OCI-LY7 (cell line): ENCODE measurements at regions not wholly inside any gene's neighbourhood (a gene's known extent, or its start where the extent isn't known, plus 50 kb on each side); places are given as distances from the start of the nearest gene placed in this dataset.

ENCODE experiments used
- BruUV-seq: library from RNA; stranded (reverse); fragments of 400-500 nt; replicated peaks from 2 replicates; lab custom pipeline; 2021; lab: Mats Ljungman, UMichigan
- CTCF ChIA-PET: fragments of 300-600 bp; sonication (Branson Sonifier 250); formaldehyde crosslinking; loops from one replicate; lab custom pipeline; 2022; ENCODE audit warnings: antibody characterized with exemption; ENCODE audit not compliant: unreplicated experiment; lab: Charles Lee
- POLR2A ChIA-PET: fragments of 300-600 bp; sonication (Branson Sonifier 250); formaldehyde crosslinking; loops from one replicate; lab custom pipeline; 2022; ENCODE audit warnings: antibody characterized with exemption; lab: Charles Lee
- DNase-seq: peaks from one replicate; pipeline ENCODE4 v3.0.0-alpha.2; 2015; ENCODE audit warnings: low spot score
- H2AFZ ChIP-seq: fragments of 200-600 bp; sonication (generic), shearing (Covaris generic); 2 replicates; pipeline ENCODE4 v1.6.1; 2014; ENCODE audit warnings: mild to moderate bottlenecking, antibody characterized with exemption, low read length, moderate library complexity
- H3K27ac ChIP-seq: fragments of 200-600 bp; sonication (generic); 2 replicates; pipeline ENCODE4 v1.5.1; 2014; ENCODE audit warnings: mixed run types, low read depth, mild to moderate bottlenecking, moderate library complexity, low read length, inconsistent platforms; ENCODE audit not compliant: poor library complexity, severe bottlenecking
- H3K36me3 ChIP-seq: fragments of 200-600 bp; sonication (generic); 2 replicates; pipeline ENCODE4 v1.6.1; 2014; ENCODE audit warnings: mild to moderate bottlenecking, antibody characterized with exemption, low read length, moderate library complexity, mixed read lengths; ENCODE audit not compliant: insufficient read depth
- H3K4me1 ChIP-seq: fragments of 200-600 bp; sonication (generic); 2 replicates; pipeline ENCODE4 v1.5.1; 2014; ENCODE audit warnings: mild to moderate bottlenecking, low read length; ENCODE audit not compliant: insufficient read depth, poor library complexity, severe bottlenecking
- H3K4me2 ChIP-seq: fragments of 200-600 bp; sonication (generic); 2 replicates; pipeline ENCODE4 v1.6.1; 2014; ENCODE audit warnings: mild to moderate bottlenecking, low read length
- H3K4me3 ChIP-seq: fragments of 200-600 bp; sonication (generic); 2 replicates; pipeline ENCODE4 v1.5.1; 2014; ENCODE audit warnings: mild to moderate bottlenecking, low read depth, low read length; ENCODE audit not compliant: poor library complexity, severe bottlenecking
- H3K79me2 ChIP-seq: fragments of 200-600 bp; sonication (generic); 2 replicates; pipeline ENCODE4 v1.6.1; 2016; ENCODE audit warnings: low read depth, mild to moderate bottlenecking, low read length, moderate library complexity, mixed read lengths; ENCODE audit not compliant: insufficient read depth
- H3K9me2 ChIP-seq: fragments of 200-600 bp; sonication (generic); 2 replicates; pipeline ENCODE4 v1.6.1; 2016; ENCODE audit warnings: mild to moderate bottlenecking, low read length, mixed read lengths; ENCODE audit not compliant: insufficient read depth
- H3K9me3 ChIP-seq: fragments of 200-600 bp; sonication (generic); 2 replicates; pipeline ENCODE4 v1.6.1; 2014; ENCODE audit warnings: mild to moderate bottlenecking, mixed run types, low read length, mixed read lengths
- H4K20me1 ChIP-seq: fragments of 200-600 bp; sonication (generic); 2 replicates; pipeline ENCODE4 v1.6.1; 2014; ENCODE audit warnings: mild to moderate bottlenecking, antibody characterized with exemption, low read length, moderate library complexity, mixed read lengths; ENCODE audit not compliant: insufficient read depth
- EZH2phosphoT487 ChIP-seq: fragments of 200-600 bp; sonication (generic); IDR thresholded peaks from 2 replicates; pipeline ENCODE4 v1.6.1; 2018; ENCODE audit warnings: low read depth, borderline replicate concordance, mild to moderate bottlenecking, mixed run types, antibody characterized with exemption, low read length, moderate library complexity, mixed read lengths
- intact Hi-C: fragments of 100-400 bp; cut with micrococcal nuclease; formaldehyde crosslinking; loops from one replicate; pipeline ENCODE4 v1.10.0; 2022; ENCODE audit not compliant: unreplicated experiment
- TF ChIP-seq, protein P1 (sequence below): fragments of 200-600 bp; sonication (generic); conservative IDR thresholded peaks from 2 replicates; pipeline ENCODE4 v1.5.1; 2014; ENCODE audit warnings: mild to moderate bottlenecking, antibody characterized with exemption, low read length, moderate library complexity, mixed read lengths

DNA sequence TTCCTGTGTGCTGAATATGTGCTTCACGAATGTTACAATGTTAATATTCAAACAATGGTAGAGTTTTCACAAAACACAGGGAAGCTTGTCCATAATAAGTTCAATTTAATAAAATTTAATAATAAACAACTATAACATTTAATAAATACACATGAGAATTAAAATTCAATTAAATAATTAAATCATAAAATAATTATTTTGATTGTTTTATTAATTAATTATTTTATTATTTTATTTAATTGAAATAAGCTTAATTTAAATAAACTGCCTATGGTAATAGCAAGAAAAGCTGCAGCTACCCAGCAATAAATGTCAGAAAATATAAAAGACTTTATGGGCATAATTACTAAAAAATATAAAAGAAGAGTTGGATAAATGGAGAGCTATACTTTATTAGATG lies 149.0 kb upstream of the NFIB start:
- H3K4me2 ChIP-seq: no peak overlapping the region
- no TSS peak for BruUV-seq
- ChIA-PET POLR2A (interaction anchor here (0.5 to 0.7 kb wide), 2 partner anchors 184 to 1048 kb away, joined by 3 read pairs; no protein-coding TSS in a partner anchor), CTCF (no interaction called here)
- H3K27ac ChIP-seq: no peak overlapping the region
- DNase-seq: no peak
- no peaks in the 10 kb centered on the region for H4K20me1 ChIP-seq
- H2AFZ ChIP-seq: no peak overlapping the region
- no peaks in the 10 kb centered on the region for H3K36me3 ChIP-seq
- H3K9me2 ChIP-seq: no peaks in the 10 kb centered on the region
- intact Hi-C loops: no loop called here
- TF ChIP-seq, protein P1, sequence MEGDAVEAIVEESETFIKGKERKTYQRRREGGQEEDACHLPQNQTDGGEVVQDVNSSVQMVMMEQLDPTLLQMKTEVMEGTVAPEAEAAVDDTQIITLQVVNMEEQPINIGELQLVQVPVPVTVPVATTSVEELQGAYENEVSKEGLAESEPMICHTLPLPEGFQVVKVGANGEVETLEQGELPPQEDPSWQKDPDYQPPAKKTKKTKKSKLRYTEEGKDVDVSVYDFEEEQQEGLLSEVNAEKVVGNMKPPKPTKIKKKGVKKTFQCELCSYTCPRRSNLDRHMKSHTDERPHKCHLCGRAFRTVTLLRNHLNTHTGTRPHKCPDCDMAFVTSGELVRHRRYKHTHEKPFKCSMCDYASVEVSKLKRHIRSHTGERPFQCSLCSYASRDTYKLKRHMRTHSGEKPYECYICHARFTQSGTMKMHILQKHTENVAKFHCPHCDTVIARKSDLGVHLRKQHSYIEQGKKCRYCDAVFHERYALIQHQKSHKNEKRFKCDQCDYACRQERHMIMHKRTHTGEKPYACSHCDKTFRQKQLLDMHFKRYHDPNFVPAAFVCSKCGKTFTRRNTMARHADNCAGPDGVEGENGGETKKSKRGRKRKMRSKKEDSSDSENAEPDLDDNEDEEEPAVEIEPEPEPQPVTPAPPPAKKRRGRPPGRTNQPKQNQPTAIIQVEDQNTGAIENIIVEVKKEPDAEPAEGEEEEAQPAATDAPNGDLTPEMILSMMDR: no peak
- no peak for TF ChIP-seq EZH2phosphoT487
- H3K4me1 ChIP-seq: no peaks in the 10 kb centered on the region
- H3K9me3 ChIP-seq: no peaks in the 10 kb centered on the region
- H3K4me3 ChIP-seq: no peak overlapping the region
- no peaks in the 10 kb centered on the region for H3K79me2 ChIP-seq

DNA sequence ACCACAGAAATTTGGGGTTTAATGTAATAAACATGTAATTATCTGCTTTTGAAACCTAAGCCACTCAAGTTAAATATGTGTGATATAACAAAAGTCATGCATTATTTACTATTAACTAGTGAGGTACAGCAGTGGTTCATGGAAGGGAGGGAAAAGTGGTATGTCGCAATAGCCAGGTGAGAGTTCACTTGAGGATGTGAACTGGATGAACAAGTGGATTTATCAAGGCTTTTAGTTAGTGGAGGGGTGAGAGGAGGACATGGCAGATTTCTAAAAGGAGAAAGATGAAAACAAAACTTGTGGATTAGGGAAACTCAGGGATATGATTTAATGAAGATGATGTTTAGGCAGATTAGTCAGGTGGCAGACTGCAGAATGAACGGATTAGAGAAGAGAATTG lies 141.3 kb upstream of the NFIB start:
- Histone ChIP-seq H4K20me1 (no peaks in the 10 kb centered on the region), H3K36me3 (no peaks in the 10 kb centered on the region), H3K9me2 (no peaks in the 10 kb centered on the region), H3K4me2 (no peak overlapping the region), H2AFZ (no peak overlapping the region), H3K9me3 (no peaks in the 10 kb centered on the region), H3K79me2 (no peaks in the 10 kb centered on the region), H3K4me3 (no peak overlapping the region), H3K4me1 (no peaks in the 10 kb centered on the region), H3K27ac (no peak overlapping the region)
- TF ChIP-seq, protein P1: no peak
- no peak for TF ChIP-seq EZH2phosphoT487
- BruUV-seq: no TSS peak
- ChIA-PET POLR2A (no interaction called here), CTCF (no interaction called here)
- intact Hi-C loops: no loop called here
- no peak for DNase-seq

DNA sequence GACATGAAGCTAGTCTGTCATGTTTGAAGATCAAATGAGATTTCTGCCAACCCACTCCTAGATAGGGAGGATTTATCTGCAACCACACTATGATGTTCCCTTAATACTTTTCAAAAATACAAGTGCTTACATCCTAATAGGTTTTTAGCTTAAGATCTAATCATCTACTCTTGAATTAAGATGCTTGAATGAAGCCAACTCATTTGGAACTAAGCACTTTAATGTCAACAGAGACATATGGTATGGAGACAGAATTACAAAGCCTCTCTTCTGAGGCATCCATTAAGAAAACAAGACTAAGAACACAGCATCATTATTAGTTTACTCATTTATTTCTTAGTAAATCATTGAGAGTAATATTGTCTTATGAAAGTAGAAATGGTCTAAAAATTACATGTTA lies 139.3 kb upstream of the NFIB start:
- CTCF ChIA-PET: no interaction called here

More for the DNA sequence above, 139.3 kb upstream of the NFIB start:
- H3K4me3 ChIP-seq: no peak overlapping the region
- no peaks in the 10 kb centered on the region for H3K4me1 ChIP-seq
- H3K9me2 ChIP-seq: no peaks in the 10 kb centered on the region
- no peaks in the 10 kb centered on the region for H3K9me3 ChIP-seq
- H3K27ac ChIP-seq: no peak overlapping the region
- DNase-seq: no peak
- no peaks in the 10 kb centered on the region for H4K20me1 ChIP-seq
- POLR2A ChIA-PET: interaction anchor here (0.6 kb wide), 1 partner anchor 440 kb away, joined by 3 read pairs; no protein-coding TSS in a partner anchor
- no TSS peak for BruUV-seq
- no peaks in the 10 kb centered on the region for H3K36me3 ChIP-seq
- H3K79me2 ChIP-seq: no peaks in the 10 kb centered on the region
- H3K4me2 ChIP-seq: no peak overlapping the region
- no peak overlapping the region for H2AFZ ChIP-seq
- intact Hi-C loops: no loop called here
- TF ChIP-seq EZH2phosphoT487: no peak
- TF ChIP-seq, protein P1: no peak
